Fibroblast of skin of right quadriceps (primary cell): ENCODE measurements at regions not wholly inside any gene's neighbourhood (a gene's known extent, or its start where the extent isn't known, plus 50 kb on each side); places are given as distances from the start of the nearest gene placed in this dataset.

Experiments
- DNase-seq: peaks from one replicate; pipeline ENCODE4 v3.0.0-alpha.2; 2013

DNA sequence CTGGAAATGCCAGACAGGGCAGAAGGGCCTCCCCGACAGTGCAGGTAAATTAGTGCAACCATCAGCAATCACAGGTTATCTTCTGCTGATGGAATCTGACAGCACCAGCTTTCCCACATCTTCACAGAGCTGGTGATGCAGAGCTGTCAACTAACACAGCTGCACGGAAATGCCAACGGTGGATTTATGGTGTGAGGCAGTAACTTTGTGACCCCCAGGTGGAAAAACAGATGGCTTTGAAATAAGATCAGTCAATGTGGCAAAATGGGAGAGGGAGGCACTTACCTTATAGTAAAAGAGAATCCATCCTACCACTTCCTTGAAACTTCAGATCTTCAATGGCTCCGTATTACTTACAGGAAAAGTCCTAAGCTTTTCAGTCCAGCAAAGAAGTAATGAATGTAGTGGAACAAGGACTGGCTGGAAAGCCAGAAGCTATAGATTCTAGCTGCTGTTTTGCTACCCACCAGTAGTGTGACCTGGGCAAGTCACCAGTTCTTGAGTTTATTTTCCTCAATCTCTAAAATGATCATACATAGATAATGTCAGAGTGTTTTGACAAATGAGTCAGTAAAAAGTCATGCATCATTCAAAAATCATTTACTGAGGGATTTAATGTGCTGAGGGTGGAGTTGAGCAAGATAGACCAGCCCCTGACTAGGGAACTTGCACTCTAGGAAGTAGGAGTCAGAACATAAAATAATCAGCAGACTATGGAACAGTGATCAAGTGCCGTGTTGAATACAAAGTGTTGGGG is 245.7 kb upstream of the JUN start:
- peak; percentile 54 for DNase-seq

DNA sequence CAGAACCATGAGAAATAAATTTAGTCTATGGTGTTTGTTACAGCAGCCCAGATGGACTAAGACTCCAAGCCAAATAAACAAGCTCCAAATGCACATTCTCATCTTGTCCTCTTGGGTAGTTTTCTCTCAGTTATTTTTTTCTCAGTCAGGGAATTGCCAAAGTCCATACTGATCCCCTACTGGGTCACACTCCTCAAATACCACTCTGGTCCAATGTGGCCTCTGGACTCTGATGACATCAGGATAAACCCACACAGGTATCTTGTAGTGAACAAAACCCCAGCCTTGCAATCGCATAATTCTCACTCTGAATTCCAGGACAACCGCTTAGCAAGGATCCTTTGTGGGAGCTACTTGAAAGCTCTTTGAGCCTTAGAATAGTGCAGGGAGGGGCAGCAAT is 248.4 kb upstream of the JUN start:
- no peak for DNase-seq

DNA sequence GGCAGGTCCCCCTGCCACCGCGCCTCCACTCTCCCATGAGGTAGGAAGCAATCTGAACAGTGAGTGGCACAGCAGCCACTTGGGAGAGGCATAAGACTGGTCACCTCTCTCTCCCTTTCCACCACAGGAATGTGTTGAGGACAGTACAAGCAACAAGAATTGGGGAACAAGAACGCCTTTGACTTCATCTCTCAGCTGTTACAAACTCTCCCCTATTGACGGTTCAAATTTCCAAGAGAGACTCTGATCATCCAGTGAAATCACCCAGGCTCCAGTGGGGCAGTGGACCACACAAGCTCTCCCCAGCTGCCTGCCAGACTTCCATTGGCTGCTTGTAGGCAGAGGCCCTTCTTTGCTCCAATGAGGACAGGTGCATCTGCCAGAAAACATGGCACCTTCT is 249.9 kb upstream of the JUN start:
- no peak for DNase-seq

DNA sequence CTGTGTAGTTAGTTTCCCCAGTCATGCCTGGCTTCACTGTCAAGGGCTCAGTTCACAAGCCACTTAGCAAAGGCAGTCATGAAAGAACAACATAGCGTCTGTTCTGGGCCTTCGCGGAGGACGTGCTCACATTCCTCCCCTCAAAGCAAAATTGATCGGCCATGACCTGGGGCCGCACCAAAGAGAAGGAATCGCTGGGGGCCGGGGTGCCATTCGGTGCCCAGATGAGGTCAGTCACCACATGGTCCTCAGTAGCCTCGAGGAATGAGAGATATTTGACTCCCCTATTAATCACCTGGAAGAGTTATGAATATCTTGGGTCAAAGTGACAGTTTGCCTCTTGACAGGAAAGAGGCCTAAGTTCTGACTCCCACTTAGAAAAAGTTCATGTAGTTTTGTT is 251.1 kb upstream of the JUN start:
- no peak for DNase-seq

DNA sequence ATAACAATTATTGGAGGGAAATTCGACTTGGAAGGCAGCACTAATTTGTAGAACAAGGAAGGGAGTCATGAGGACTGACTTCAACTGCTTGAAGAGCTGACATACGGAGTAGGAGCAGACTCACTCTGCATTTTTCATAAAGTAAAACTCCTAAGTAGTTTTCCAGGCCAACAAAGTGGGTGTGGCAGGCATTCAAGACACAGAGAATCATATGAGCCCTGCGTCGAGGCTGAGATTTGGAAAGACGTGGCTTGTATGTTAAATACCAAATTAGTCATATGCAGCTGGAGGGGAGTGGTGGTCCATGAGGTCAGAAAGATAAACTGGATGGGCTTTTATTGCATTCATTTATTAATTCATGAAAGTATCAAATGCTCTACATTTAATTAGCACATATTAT is 255.7 kb upstream of the JUN start:
- DNase-seq: no peak

DNA sequence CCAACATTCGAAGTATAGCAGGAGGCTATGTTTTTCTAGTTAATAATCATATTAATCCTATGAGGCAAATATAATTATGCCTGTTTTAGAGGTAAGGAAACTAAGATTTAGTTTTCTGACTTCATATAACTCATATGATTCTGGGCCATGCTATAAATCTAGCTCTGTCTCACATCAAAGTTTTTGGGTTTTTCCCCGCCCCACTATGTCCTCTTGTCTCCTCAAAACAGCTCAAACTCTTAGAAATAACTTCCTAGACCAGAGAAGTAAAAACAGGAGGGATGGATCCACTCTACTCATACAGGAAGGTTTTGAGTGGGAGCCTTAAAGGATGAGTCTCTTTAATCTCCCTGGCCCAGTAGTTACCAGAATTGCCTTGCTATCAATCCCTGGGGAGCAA is 256.4 kb upstream of the FGGY start:
- DNase-seq: no peak

DNA sequence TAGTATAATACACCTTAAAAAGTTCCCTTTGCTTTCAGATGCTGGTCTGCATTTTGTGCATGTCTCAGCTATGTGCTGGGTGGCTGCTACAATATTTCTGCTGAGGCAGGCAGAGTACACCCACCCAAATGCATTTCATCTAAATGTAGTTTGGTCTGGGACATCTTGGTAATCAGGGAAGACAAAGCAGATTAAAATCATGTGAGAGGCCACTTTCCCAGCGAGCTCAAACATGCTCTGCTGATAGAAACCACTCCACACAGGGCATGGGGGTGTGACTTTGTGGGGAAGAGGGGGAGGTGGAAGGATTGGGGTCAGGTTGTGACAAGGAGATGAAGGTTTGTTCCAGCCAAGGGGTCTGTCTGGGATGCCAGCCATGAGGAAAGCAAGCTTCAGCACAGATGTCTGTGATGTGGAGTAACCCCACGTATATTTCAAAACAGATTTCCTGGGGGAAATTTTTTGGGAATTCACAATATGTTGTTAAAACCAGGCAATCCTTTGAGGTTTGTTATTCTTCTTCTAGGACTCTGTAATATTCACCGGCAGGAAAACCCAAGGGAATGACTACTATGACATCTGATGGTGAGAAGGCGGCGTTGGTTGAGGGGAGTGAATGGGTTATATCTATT is 255.1 kb upstream of the FGGY start:
- peak; percentile 63 for DNase-seq

DNA sequence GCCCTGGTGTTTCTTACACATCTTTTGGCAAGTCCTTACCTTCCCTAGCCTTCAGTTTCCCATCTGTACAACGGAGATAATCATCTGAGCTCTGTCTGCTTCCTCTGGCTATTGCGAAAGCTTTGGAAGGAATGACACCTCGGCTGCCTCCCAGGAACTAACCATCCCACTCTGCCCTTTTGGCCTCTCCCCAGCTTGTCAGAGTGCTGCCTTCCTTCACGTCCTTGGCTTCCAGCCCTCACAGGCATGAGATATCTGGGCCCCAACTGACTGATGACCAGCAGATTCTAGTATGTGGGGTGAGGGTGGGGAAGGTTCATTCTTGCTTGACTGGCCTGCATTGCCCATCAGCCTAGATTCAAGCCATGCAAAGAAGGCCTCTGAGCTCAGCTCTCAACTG is 253.1 kb upstream of the FGGY start:
- peak; percentile 91 for DNase-seq

DNA sequence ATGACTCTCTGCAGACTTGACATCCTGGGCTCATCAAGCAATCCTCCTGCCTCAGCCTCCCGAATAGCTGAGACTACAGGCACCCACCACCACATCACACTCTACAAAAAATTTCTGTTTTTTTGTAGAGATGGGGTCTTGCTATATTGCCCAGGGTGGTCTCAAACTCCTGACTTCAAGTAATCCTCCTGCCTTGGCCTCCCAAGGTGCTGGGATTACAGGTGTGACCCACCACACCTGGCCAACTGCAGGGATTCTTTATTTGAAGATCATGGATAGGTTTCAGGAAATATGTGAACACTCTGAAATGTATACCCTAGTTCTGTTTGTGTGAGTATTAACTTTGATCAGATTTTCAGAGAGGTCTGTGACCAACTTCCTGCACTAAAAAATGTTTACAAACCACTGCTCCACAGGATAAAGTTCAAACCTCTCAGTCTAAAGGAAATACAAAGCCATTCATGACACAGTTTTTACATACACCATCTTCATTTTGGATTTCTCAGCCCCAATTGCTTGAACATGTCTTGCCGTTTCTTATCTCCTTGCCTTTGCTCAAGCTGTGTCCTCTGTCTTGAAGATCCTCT is 252.3 kb upstream of the FGGY start:
- DNase-seq: no peak

DNA sequence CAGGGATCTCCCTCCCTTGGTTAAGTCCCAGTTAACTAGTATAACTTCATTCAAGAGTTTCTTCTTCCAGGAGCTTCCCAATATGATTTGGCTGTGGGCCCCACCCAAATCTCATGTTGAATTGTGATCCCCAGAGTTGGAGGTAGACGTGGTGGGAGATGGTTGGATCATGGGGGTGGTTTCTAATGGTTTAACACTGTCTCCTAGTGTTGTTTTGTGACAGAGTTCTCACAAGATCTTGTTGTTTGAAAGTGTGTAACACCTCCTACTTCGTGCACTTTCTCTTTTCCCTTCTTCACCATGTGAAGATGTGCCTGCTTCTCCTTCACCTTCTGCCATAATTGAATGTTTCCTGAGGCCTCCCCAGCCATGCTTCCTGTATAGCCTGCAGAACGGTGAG is 251.8 kb upstream of the FGGY start:
- no peak for DNase-seq

DNA sequence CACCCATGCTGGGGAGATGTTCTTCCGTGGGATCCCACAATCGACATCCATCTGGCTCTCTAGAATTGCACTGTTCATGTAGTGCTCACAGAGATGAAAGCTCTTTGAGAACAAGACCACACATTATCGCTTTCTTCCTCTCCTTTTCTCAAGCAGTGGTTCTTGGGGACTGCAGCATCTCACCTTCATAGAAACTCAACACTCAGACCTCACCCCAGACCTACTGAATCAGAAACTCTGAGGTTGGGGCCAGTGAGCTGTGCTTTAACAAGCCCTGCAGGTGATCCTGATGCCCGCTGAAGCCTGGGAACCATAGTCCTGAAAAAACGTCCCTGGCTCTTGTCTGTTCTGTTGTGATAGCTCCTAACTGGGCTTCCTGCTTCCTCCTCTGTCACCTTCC is 251.3 kb upstream of the FGGY start:
- DNase-seq: no peak

DNA sequence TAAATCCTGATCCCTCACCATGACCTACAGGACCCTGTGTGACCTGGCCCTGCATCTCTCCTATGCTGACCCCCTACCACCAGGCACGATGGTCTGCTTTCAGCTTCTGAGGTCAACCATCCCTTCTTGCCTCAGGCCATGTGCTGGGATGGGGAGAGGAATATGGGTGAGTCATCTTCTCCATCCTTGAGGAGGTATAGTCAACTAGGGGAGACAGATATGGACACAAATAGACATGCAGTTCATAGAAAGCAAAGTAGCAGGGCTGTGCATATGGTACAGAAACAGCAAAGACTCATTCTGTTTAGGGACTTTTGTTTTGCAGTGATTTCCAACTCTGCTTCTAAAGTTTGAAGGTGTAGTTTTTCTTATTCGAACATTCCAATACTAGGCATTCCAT is 250.8 kb upstream of the FGGY start:
- DNase-seq: peak; percentile 28

DNA sequence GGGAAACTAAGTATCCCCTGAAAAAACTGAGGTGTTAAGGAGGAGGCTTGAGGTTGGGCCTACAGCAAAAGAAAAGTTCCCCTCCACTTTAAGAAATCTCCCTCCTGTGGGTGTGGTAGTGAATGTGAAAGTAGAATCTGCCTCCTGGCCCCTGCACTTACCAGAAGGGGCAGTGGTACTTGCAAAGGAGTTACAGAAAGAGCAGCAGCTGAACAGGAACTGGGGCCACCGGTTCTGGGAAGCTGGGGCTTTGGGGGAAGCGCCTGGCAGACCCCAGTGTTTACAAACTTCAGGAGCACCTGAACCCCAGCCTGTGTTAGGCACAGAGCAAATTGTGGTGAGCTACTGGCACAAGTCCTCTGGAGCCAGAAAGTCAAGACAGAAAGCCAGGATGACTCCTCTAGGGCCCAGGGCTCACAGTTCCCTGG is 250.2 kb upstream of the FGGY start:
- no peak for DNase-seq

DNA sequence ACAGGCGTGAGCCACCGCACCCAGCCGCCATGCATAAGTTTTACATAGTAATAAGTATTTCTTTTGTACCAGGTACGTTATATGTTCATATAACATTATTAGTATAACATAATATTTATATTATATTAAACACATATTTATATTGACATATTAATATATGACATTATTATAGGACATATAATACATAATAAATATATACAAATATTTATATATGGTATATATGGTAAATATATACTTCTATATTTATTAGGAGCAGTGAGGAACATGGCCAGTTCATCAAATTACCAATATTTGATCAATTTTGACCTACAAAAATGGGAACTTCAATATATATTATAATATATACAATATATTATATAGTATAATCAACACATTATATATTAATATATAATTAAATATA is 245.9 kb upstream of the FGGY start:
- DNase-seq: no peak

DNA sequence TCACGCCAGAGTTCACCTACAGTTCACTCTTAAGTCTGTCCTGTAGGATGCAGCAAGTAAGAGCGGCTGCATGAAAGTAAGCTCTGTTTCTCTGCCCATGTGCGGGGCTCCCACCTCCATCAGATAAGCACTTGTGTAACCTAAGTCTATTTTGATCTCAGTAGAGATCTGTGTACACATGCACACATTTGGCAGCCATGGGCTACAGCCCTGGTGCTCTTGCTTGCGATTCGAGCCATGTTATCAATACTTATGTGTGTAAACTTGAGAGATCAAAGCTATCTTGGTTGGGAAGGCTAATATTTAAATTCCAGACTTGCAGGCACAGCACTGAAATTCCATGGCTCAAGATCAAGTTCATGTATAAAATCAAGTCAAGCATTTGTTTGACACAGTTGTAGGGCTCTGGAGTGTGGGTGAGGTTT is 244.7 kb upstream of the FGGY start:
- no peak for DNase-seq

DNA sequence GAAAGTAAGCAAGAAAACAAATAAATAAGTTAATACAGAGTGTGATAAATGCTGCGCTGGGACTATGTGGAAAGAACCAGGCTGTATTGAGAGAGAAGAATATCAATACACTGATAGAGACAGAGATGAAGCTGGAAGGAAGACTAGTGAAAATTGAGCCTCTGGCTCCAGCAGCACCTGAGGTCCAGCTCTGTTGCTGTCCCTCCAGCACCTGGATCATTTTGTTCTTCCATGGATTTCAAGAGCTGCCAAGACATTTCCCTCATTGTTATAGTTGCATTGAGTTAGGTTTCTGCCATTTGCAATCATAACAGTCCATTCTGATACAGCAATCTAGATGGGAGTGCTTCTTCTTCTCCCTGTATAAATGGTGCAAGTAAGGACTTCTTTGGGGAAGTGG is 242.7 kb upstream of the FGGY start:
- no peak for DNase-seq

DNA sequence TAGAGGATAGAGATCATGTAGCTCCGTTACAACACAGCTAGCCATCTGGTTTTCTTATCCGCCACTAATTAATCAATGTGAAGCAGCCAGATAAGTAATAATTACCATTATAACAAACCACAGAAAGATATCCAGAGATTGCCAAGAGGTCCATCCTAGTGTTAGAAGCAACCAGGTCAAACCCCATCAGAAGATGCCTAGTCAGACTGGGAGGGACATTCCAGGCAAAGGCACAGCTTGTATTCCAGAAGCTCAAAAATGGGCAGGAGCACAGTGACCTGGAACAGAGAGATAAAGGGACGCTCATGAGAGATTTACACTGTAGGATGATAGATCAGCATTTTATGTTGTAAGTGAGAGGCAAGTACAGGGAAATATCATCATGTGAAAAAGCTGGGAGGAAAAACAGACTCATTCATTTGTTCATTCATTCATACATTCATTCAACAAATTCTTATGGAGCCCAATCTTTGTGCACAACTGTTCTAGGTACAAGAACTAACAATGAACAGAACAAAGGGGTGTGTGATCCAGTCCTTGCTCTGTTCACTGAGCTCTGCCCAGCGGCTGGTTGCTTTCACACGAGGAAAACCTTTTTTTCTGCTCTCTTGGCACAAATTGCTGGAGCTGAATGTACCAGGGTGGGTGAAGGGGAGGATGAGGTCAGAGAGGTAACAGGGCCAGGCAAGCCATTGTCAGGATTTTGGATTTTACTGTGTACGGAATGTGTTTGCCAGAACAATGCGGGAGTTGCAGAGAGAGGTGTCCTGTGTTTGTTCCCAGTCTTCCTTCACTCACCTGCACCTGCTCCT is 240.8 kb upstream of the FGGY start:
- DNase-seq: no peak

DNA sequence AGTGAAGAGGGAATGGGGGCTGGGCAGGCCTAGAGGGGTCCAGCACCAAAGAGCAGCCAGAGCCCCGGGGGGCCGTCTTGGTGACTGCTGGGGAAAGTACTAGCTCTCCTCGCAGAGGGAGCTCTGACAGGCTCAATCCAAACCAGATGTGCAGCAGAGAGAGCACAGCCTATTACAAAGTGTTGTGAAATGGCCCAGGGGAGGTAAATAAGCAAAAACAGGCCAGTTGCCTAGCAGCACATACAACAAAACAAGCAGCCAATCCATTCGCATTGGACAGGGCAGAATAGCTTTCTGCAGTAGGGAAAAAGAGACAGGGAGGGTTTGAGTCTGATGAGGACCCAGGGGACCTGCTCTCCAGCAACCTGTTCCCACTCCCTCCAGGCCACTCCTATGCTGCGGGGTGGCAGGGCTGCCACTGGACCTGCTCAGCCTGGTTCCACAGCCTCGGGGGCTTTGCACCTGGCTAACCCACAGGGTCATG is 239.6 kb upstream of the FGGY start:
- peak; percentile 99 for DNase-seq

DNA sequence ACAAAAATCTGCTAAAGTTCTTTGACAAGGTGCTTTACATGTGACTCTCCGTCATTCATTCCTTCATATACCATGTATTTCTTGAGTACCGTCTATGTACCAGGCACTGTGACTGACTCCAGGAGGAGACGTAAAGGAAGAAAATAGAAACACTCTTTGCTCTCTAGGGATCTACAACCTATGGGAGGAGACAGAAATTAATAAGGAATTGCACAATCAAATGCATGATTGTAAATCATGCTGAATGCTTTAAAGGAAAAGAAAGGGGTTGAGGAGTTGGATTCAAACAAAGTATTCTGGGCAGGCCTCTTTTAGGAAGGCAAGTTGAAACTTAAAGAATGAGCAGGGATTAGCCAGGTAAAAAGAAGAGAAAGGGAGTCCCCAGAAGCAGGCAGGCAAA is 239.1 kb upstream of the FGGY start:
- peak; percentile 61 for DNase-seq

DNA sequence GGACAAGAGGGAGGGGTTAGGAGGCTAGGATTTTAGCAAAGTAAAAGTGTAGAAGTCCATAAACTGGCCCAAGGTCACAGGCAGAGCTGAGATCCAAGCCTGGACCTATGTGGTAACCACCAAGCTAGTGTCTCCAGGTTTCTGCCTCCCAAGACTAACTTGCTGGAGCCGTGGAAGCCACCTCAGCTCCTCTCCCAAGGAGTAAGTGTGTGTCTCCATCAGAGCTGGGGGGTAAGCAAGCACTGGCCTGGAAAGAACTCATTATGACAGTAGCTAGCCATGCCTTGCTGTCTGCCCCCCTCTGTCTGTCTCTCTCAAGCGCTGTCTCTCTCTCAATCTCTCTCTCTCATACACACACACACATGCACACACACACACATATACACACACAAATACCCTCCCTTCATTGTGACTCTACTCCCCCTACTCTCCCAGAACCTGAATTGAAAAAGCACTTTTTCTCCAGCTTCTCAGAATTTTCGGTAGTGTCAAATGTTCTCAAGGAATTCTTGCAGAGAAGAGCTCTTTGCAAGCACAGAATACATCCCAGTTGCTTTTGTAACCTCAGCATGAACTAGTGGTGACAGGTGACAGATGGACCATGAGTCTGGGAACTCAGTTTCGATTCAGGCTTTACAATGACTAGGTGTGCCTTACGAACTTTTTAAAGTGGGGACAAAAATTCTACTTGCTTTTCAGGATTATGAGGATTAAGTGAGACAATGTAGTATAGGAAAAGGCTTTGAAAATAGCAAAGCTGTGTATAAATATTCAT is 238.0 kb upstream of the FGGY start:
- no peak for DNase-seq

DNA sequence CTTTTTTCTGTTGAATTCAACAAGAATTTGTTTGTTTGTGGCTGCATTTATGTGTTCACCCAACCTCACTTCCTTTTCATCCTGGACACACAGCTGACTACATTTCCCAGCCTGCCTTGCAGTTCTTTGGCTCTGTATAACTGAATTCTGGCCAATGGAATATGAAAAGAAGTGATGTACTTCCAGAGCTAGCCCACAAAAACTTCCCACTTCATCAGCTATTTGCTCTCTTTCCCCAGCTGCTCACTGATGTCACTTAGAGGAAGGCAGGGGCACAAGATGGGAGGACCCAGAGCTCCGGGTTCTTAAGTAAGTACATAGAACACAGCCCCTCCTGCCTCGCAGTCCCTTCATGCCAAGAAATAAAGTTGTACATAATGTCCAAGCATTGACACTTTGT is 235.0 kb upstream of the FGGY start:
- DNase-seq: peak; percentile 86

DNA sequence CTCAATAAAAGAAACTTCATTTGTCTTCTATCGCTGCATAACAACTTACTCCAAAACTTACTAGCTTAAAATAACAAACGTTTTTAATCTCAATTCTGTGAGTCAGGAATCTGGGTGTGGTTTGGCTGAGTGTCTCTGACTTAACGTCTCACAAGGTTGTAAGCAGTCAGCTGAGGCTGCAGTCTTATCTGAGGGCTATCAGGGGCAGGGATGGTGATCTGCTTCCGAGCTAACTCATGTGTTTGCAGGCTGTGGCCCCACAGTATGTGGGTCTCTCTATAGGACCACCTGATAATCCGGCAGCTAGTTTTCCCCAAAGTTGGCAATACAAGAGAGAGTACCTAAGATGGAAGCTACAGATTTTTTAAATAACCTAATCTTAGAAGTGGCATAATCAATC is 234.2 kb upstream of the FGGY start:
- DNase-seq: peak; percentile 57

DNA sequence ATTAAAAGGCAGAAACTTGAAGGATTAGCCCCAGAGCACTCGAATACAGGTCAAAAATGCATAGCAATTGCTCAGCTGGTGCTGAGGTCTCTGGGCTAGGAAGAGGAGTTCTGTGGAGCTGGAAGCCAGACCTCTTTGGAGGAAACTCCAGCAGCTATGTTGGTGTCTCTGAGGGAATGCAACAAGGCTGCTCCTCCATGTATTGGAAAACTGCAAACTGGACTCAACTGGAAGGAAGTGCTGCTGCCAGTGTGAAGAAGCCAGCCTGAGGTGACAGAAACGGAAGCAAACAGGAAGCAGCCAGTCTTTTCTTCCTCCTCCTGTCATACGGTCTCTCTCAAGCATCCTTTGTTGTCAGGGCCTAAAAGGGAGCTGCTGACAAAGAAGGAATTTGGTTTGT is 233.4 kb upstream of the FGGY start:
- no peak for DNase-seq
